PC-3 (cell line): ENCODE measurements at regions not wholly inside any gene's neighbourhood (a gene's known extent, or its start where the extent isn't known, plus 50 kb on each side); places are given as distances from the start of the nearest gene placed in this dataset.

ENCODE experiments used
- CTCF ChIP-seq: fragments of 300-600 bp; sonication (generic); conservative IDR thresholded peaks from 2 replicates; pipeline ENCODE4 v1.5.1; 2017; ENCODE audit warnings: antibody characterized with exemption, low read depth, mild to moderate bottlenecking, low read length
- EZH2 ChIP-seq: fragments of 300-600 bp; sonication (generic); IDR thresholded peaks from one replicate; pipeline ENCODE4 v1.6.1; 2017; ENCODE audit warnings: antibody characterized with exemption, mild to moderate bottlenecking, low read length; ENCODE audit not compliant: unreplicated experiment
- EZH2phosphoT487 ChIP-seq: fragments of 300-600 bp; sonication (generic); IDR thresholded peaks from 2 replicates; pipeline ENCODE4 v1.6.1; 2018; ENCODE audit warnings: mild to moderate bottlenecking, antibody characterized with exemption, low read length, borderline replicate concordance

- TF ChIP-seq CTCF (no peak), EZH2 (no peak), EZH2phosphoT487 (no peak)
These were observed 305.7 kb upstream of the PKDCC start for GRCh38 chr2:41741951-41742595.
